OCI-LY3 (cell line): ENCODE measurements at regions not wholly inside any gene's neighbourhood (a gene's known extent, or its start where the extent isn't known, plus 50 kb on each side); places are given as distances from the start of the nearest gene placed in this dataset.

Experiments
- CTCF ChIP-seq: fragments of 200-600, 300-600 bp; sonication (generic); IDR thresholded peaks from 2 replicates; pipeline ENCODE4 v1.5.1; 2014; ENCODE audit warnings: antibody characterized with exemption, low read length, low read depth
- EZH2phosphoT487 ChIP-seq: fragments of 200-600 bp; shearing (Covaris generic); IDR thresholded peaks from 2 replicates; pipeline ENCODE4 v1.6.1; 2018; ENCODE audit warnings: antibody characterized with exemption, mixed run types, low read depth

GRCh38 chr10:10755490-10755889 lies 262.2 kb upstream of the CELF2 start:
- TF ChIP-seq CTCF = no peak
- TF ChIP-seq EZH2phosphoT487 = no peak
